Esophagus muscularis mucosa (tissue), 3 donors: ENCODE measurements at regions not wholly inside any gene's neighbourhood (a gene's known extent, or its start where the extent isn't known, plus 50 kb on each side); places are given as distances from the start of the nearest gene placed in this dataset.

Experiments
- CTCF ChIP-seq, 3 experiments: fragments of 200-600 bp in 2 of 3; fragments of 450-650 bp in 1 of 3; sonication (generic) in 2 of 3; IDR thresholded peaks; one replicate each; pipeline ENCODE4 v1.5.1; 2017 to 2019; ENCODE audit warnings: antibody characterized with exemption in 3 of 3, mild to moderate bottlenecking in 2 of 3, moderate library complexity in 1 of 3
- POLR2A ChIP-seq: fragments of 450-650 bp; IDR thresholded peaks from one replicate; pipeline ENCODE4 v1.6.1; 2017; ENCODE audit warnings: antibody characterized with exemption, moderate library complexity, mild to moderate bottlenecking, low read depth

GRCh38 chr21:22536509-22536908 lies 1538.3 kb downstream of the NCAM2 start:
- TF ChIP-seq POLR2A (no peak), CTCF (IDR thresholded peaks at IDR 0.05) (no peak)
